Testis (tissue), 2 donors: ENCODE measurements at regions not wholly inside any gene's neighbourhood (a gene's known extent, or its start where the extent isn't known, plus 50 kb on each side); places are given as distances from the start of the nearest gene placed in this dataset.

Source experiments
- POLR2A ChIP-seq: fragments of 450-650 bp; IDR thresholded peaks from one replicate; pipeline ENCODE4 v1.6.1; 2017; ENCODE audit warnings: antibody characterized with exemption, mild to moderate bottlenecking, moderate library complexity
- TF ChIP-seq, protein P1 (sequence below), 3 experiments: fragments of 450-650 bp in 2 of 3; fragments of 200-600 bp in 1 of 3; sonication (generic) in 1 of 3; IDR thresholded peaks; one replicate each; pipeline ENCODE4 v1.5.1; 2016 to 2019; ENCODE audit warnings: antibody characterized with exemption in 3 of 3, mild to moderate bottlenecking in 2 of 3, moderate library complexity in 1 of 3

DNA sequence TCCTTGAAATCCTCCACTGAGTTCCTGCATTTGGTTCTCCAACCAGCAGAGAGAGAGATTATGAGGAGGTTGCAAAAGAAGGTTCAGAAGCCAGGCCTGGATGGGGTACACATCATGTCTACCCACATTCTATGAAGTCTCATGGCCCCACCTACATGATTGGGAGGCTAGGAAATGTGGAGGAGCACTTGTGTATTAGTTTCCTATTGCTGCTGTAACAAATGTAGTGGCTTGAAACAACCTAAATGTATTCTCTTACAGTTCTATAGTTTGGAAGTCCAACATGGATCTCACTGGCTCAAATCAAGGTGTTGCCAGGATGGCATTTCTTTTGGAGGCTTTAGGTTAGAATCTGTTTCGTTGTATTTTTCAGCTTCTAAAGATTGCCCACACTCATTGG is 134.2 kb upstream of the ZNF648 start:
- no peak for TF ChIP-seq POLR2A
- TF ChIP-seq, protein P1, sequence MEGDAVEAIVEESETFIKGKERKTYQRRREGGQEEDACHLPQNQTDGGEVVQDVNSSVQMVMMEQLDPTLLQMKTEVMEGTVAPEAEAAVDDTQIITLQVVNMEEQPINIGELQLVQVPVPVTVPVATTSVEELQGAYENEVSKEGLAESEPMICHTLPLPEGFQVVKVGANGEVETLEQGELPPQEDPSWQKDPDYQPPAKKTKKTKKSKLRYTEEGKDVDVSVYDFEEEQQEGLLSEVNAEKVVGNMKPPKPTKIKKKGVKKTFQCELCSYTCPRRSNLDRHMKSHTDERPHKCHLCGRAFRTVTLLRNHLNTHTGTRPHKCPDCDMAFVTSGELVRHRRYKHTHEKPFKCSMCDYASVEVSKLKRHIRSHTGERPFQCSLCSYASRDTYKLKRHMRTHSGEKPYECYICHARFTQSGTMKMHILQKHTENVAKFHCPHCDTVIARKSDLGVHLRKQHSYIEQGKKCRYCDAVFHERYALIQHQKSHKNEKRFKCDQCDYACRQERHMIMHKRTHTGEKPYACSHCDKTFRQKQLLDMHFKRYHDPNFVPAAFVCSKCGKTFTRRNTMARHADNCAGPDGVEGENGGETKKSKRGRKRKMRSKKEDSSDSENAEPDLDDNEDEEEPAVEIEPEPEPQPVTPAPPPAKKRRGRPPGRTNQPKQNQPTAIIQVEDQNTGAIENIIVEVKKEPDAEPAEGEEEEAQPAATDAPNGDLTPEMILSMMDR (IDR thresholded peaks at IDR 0.05), result no peak
